Ascending aorta (tissue), 2 donors: ENCODE measurements at regions not wholly inside any gene's neighbourhood (a gene's known extent, or its start where the extent isn't known, plus 50 kb on each side); places are given as distances from the start of the nearest gene placed in this dataset.

Experiments
- DNase-seq, 2 donors: peaks; one replicate each; pipeline ENCODE4 v3.0.0-alpha.2; 2019; ENCODE audit warnings: low spot score in 2 of 2
- H3K27ac ChIP-seq, 2 donors: fragments of 200-600 bp; sonication (generic); one replicate each; pipeline ENCODE4 v1.5.1; 2016 to 2017; ENCODE audit warnings: mild to moderate bottlenecking in 1 of 2
- H3K27me3 ChIP-seq: fragments of 200-600 bp; sonication (generic); one replicate; pipeline ENCODE4 v1.5.1; 2017
- H3K36me3 ChIP-seq, 2 donors: fragments of 200-600 bp; sonication (generic); one replicate each; pipeline ENCODE4 v1.5.1; 2016
- H3K4me1 ChIP-seq, 2 donors: fragments of 200-600 bp; sonication (generic); one replicate each; pipeline ENCODE4 v1.5.1; 2016 to 2017; ENCODE audit warnings: mild to moderate bottlenecking in 1 of 2
- H3K4me3 ChIP-seq, 2 donors: fragments of 200-600 bp; sonication (generic); one replicate each; pipeline ENCODE4 v1.5.1; 2016 to 2017; ENCODE audit warnings: mild to moderate bottlenecking in 1 of 2
- H3K9me3 ChIP-seq, 2 donors: fragments of 200-600 bp; sonication (generic); one replicate each; pipeline ENCODE4 v1.5.1; 2016
- intact Hi-C: fragments of 100-400 bp; cut with DNase I; formaldehyde crosslinking; loops from one replicate; pipeline ENCODE4 v1.15.1; 2023
- TF ChIP-seq, protein P1 (sequence below), 3 experiments: fragments of 200-600 bp in 2 of 3; fragments of 450-650 bp in 1 of 3; sonication (generic) in 2 of 3; IDR thresholded peaks; one replicate each; pipeline ENCODE4 v1.5.1; 2016 to 2019; ENCODE audit warnings: antibody characterized with exemption in 3 of 3, mild to moderate bottlenecking in 1 of 3, moderate library complexity in 1 of 3

GRCh38 chrX:128769495-128769894 lies 717.3 kb upstream of the ACTRT1 start:
- Histone ChIP-seq H3K9me3 (no peaks in the 10 kb centered on the region), H3K27me3 (no peaks in the 10 kb centered on the region), H3K4me3 (no peak overlapping the region), H3K4me1 (no peaks in the 10 kb centered on the region), H3K27ac (no peak overlapping the region), H3K36me3 (no peaks in the 10 kb centered on the region)
- no peak for DNase-seq
- intact Hi-C loops = no loop called here
- TF ChIP-seq, protein P1, sequence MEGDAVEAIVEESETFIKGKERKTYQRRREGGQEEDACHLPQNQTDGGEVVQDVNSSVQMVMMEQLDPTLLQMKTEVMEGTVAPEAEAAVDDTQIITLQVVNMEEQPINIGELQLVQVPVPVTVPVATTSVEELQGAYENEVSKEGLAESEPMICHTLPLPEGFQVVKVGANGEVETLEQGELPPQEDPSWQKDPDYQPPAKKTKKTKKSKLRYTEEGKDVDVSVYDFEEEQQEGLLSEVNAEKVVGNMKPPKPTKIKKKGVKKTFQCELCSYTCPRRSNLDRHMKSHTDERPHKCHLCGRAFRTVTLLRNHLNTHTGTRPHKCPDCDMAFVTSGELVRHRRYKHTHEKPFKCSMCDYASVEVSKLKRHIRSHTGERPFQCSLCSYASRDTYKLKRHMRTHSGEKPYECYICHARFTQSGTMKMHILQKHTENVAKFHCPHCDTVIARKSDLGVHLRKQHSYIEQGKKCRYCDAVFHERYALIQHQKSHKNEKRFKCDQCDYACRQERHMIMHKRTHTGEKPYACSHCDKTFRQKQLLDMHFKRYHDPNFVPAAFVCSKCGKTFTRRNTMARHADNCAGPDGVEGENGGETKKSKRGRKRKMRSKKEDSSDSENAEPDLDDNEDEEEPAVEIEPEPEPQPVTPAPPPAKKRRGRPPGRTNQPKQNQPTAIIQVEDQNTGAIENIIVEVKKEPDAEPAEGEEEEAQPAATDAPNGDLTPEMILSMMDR (IDR thresholded peaks at IDR 0.05) = no peak

GRCh38 chrX:128759745-128760144 lies 707.5 kb upstream of the ACTRT1 start:
- Histone ChIP-seq H3K9me3 (no peaks in the 10 kb centered on the region), H3K27me3 (no peaks in the 10 kb centered on the region), H3K36me3 (no peaks in the 10 kb centered on the region), H3K27ac (no peak overlapping the region), H3K4me1 (no peaks in the 10 kb centered on the region), H3K4me3 (no peak overlapping the region)
- intact Hi-C loops = no loop called here
- DNase-seq = no peak
- TF ChIP-seq, protein P1 (IDR thresholded peaks at IDR 0.05) = no peak

DNA sequence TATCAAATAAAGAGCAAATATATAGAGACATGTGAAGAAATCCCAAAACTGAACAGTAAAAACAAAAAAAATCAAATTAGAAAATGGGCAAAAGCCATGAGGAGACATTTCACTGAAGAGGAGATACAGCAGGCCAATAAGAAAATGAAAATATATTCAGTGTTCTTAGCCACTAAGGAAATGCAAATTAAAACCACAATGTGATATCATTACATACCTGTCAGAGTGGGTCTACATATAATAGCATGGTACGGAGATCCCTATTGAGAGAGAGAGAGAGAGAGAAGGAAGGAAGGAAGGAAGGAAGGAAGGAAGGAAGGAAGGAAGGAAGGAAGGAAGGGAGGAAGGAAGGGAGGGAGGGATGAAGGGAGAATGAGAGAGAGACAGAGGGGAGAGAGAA lies 707.0 kb upstream of the ACTRT1 start:
- Histone ChIP-seq H3K36me3 (no peaks in the 10 kb centered on the region), H3K27ac (no peak overlapping the region), H3K4me3 (no peak overlapping the region), H3K4me1 (no peaks in the 10 kb centered on the region), H3K9me3 (no peaks in the 10 kb centered on the region), H3K27me3 (no peaks in the 10 kb centered on the region)
- TF ChIP-seq, protein P1 (IDR thresholded peaks at IDR 0.05) = no peak
- intact Hi-C loops = no loop called here
- DNase-seq = no peak

DNA sequence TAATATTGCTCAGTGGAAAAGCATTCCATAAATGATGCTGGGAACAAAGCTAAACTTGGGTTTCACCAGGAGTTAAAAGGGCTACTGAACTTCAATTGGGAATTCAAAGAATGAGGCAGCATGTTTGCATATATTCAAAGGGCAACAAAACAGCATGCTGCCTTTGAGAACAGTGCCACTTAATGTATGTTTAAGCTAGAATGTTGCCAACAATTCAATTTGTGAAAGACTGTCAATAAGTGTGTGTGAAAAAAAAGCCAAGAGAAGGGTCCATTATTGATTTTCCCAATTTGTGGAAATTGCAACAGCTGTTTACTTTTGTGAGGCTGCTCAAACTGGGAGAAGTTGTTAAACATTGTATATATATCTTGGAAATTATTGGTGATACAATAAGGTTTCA lies 701.9 kb upstream of the ACTRT1 start:
- intact Hi-C loops = no loop called here
- no peak for DNase-seq
- TF ChIP-seq, protein P1 (IDR thresholded peaks at IDR 0.05) = no peak
- Histone ChIP-seq H3K9me3 (no peaks in the 10 kb centered on the region), H3K4me3 (no peak overlapping the region), H3K4me1 (no peaks in the 10 kb centered on the region), H3K36me3 (no peaks in the 10 kb centered on the region), H3K27me3 (no peaks in the 10 kb centered on the region), H3K27ac (no peak overlapping the region)

GRCh38 chrX:128739539-128739938 lies 687.3 kb upstream of the ACTRT1 start:
- Histone ChIP-seq H3K27me3 (no peaks in the 10 kb centered on the region), H3K9me3 (no peaks in the 10 kb centered on the region), H3K27ac (no peak overlapping the region), H3K4me3 (no peak overlapping the region), H3K36me3 (no peaks in the 10 kb centered on the region), H3K4me1 (no peaks in the 10 kb centered on the region)
- intact Hi-C loops = no loop called here
- no peak for DNase-seq
- TF ChIP-seq, protein P1 (IDR thresholded peaks at IDR 0.05) = no peak

GRCh38 chrX:128728943-128729342 lies 676.7 kb upstream of the ACTRT1 start:
- no peaks in the 10 kb centered on the region for H3K27me3 ChIP-seq
- no peak overlapping the region for H3K4me3 ChIP-seq
- no peaks in the 10 kb centered on the region for H3K4me1 ChIP-seq
- H3K9me3 ChIP-seq = no peaks in the 10 kb centered on the region
- no peak for DNase-seq
- H3K27ac ChIP-seq = no peak overlapping the region
- H3K36me3 ChIP-seq = no peaks in the 10 kb centered on the region
- TF ChIP-seq, protein P1 (IDR thresholded peaks at IDR 0.05) = no peak
- intact Hi-C loops = no loop called here
